HG03575 (cell line): ENCODE measurements at regions not wholly inside any gene's neighbourhood (a gene's known extent, or its start where the extent isn't known, plus 50 kb on each side); places are given as distances from the start of the nearest gene placed in this dataset.

Experiments
- ATAC-seq: cut with Tn5 transposase; IDR thresholded peaks from one replicate; pipeline ENCODE4 v1.9.1; 2021; ENCODE audit not compliant: unreplicated experiment, insufficient number of reproducible peaks, low FRiP score; ENCODE audit errors: extremely low read depth

GRCh38 chr21:31403596-31404333, 59.7 kb upstream of the TIAM1 start:
- ATAC-seq, result no peak

GRCh38 chr21:31399591-31399990, 55.5 kb upstream of the TIAM1 start:
- ATAC-seq, result no peak

GRCh38 chr21:31398574-31398973, 54.5 kb upstream of the TIAM1 start:
- no peak for ATAC-seq

GRCh38 chr21:31397939-31398338, 53.9 kb upstream of the TIAM1 start:
- ATAC-seq, result no peak

- no peak for ATAC-seq
Observed at GRCh38 chr21:31397515-31397926, 53.5 kb upstream of the TIAM1 start.

GRCh38 chr21:31397030-31397429, 53.0 kb upstream of the TIAM1 start:
- ATAC-seq, result no peak

GRCh38 chr21:31396399-31396798, 52.3 kb upstream of the TIAM1 start:
- no peak for ATAC-seq

- no peak for ATAC-seq
Observed at GRCh38 chr21:31395791-31396190, 51.7 kb upstream of the TIAM1 start.

- no peak for ATAC-seq
Observed at GRCh38 chr21:31395268-31395667, 51.2 kb upstream of the TIAM1 start.

- no peak for ATAC-seq
Observed at GRCh38 chr21:31394309-31394708, 50.2 kb upstream of the TIAM1 start.
